Cerebellar nuclear complex (tissue), 1 donor: ENCODE measurements at regions not wholly inside any gene's neighbourhood (a gene's known extent, or its start where the extent isn't known, plus 50 kb on each side); places are given as distances from the start of the nearest gene placed in this dataset.
"Not testable (repeated sequence)": the region's sequence is repeated elsewhere in the genome, so short reads cannot be mapped to it uniquely, and the experiment has no call there.

Source experiments
- DNase-seq, 2 experiments: peaks; one replicate each; lab custom pipeline; 2025; lab: John Stamatoyannopoulos, UW

GRCh38 chr4:93888308-93888707, 59.8 kb downstream of the ATOH1 start:
- DNase-seq = no peak

GRCh38 chr4:93888768-93889167, 60.2 kb downstream of the ATOH1 start:
- no peak for DNase-seq

- no peak for DNase-seq
Measured at GRCh38 chr4:93891244-93891643, 62.7 kb downstream of the ATOH1 start.

GRCh38 chr4:93894995-93895394, 66.4 kb downstream of the ATOH1 start:
- DNase-seq = no peak

GRCh38 chr4:93896516-93896915, 68.0 kb downstream of the ATOH1 start:
- DNase-seq = no peak

- DNase-seq = no peak
Measured at GRCh38 chr4:93897559-93897958, 69.0 kb downstream of the ATOH1 start.

GRCh38 chr4:93908778-93909177, 80.2 kb downstream of the ATOH1 start:
- DNase-seq = no peak

- DNase-seq = no peak
Measured at GRCh38 chr4:93911671-93912070, 83.1 kb downstream of the ATOH1 start.

GRCh38 chr4:93912146-93912545, 83.6 kb downstream of the ATOH1 start:
- DNase-seq = no peak

GRCh38 chr4:93918856-93919255, 90.3 kb downstream of the ATOH1 start:
- no peak for DNase-seq

GRCh38 chr4:93923570-93923969, 95.0 kb downstream of the ATOH1 start:
- DNase-seq = not testable (repeated sequence)

GRCh38 chr4:93947286-93947685, 118.7 kb downstream of the ATOH1 start:
- no peak for DNase-seq

- DNase-seq = not testable (repeated sequence)
Measured at GRCh38 chr4:93950239-93950638, 121.7 kb downstream of the ATOH1 start.

- DNase-seq = no peak
Measured at GRCh38 chr4:93957186-93957585, 128.6 kb downstream of the ATOH1 start.

- DNase-seq = no peak
Measured at GRCh38 chr4:93960450-93960849, 131.9 kb downstream of the ATOH1 start.

- DNase-seq = no peak
Measured at GRCh38 chr4:93960916-93961315, 132.4 kb downstream of the ATOH1 start.

- DNase-seq = no peak
Measured at GRCh38 chr4:93981594-93981993, 153.0 kb downstream of the ATOH1 start.

- DNase-seq = no peak
Measured at GRCh38 chr4:93982255-93982654, 153.7 kb downstream of the ATOH1 start.

- DNase-seq = no peak
Measured at GRCh38 chr4:93983140-93983539, 154.6 kb downstream of the ATOH1 start.

- no peak for DNase-seq
Measured at GRCh38 chr4:93994175-93994994, 165.8 kb downstream of the ATOH1 start.

GRCh38 chr4:93996895-93997294, 168.3 kb downstream of the ATOH1 start:
- DNase-seq = no peak

GRCh38 chr4:94000559-94000958, 172.0 kb downstream of the ATOH1 start:
- no peak for DNase-seq

GRCh38 chr4:94006932-94007331, 178.4 kb downstream of the ATOH1 start:
- DNase-seq = no peak

GRCh38 chr4:94011190-94011589, 182.6 kb downstream of the ATOH1 start:
- no peak for DNase-seq
